Renal pelvis (tissue), 1 donor: ENCODE measurements at regions not wholly inside any gene's neighbourhood (a gene's known extent, or its start where the extent isn't known, plus 50 kb on each side); places are given as distances from the start of the nearest gene placed in this dataset.
"Not testable (repeated sequence)": the region's sequence is repeated elsewhere in the genome, so short reads cannot be mapped to it uniquely, and the experiment has no call there.

Experiments
- DNase-seq: peaks from one replicate; pipeline ENCODE4 v3.0.0-alpha.2; 2013

- not testable (repeated sequence) for DNase-seq
Observed at GRCh38 chrX:1016281-1016680, 196.2 kb downstream of the CRLF2 start.

GRCh38 chrX:1012678-1013300, 199.7 kb downstream of the CRLF2 start:
- DNase-seq = no peak

- no peak for DNase-seq
Observed at GRCh38 chrX:1011691-1012283, 200.7 kb downstream of the CRLF2 start.

- no peak for DNase-seq
Observed at GRCh38 chrX:1009771-1010170, 202.7 kb downstream of the CRLF2 start.

GRCh38 chrX:1006156-1006730, 206.2 kb downstream of the CRLF2 start:
- DNase-seq = no peak

GRCh38 chrX:1002611-1003010, 209.8 kb downstream of the CRLF2 start:
- DNase-seq = no peak

GRCh38 chrX:997631-998137, 214.8 kb downstream of the CRLF2 start:
- DNase-seq = no peak

- no peak for DNase-seq
Observed at GRCh38 chrX:994780-995179, 217.7 kb downstream of the CRLF2 start.

GRCh38 chrX:989959-990510, 222.4 kb downstream of the CRLF2 start:
- peak; percentile 95 for DNase-seq

GRCh38 chrX:988530-988929, 223.9 kb downstream of the CRLF2 start:
- not testable (repeated sequence) for DNase-seq

GRCh38 chrX:981791-982626, 230.4 kb downstream of the CRLF2 start:
- DNase-seq = no peak

- no peak for DNase-seq
Observed at GRCh38 chrX:980587-981235, 231.7 kb downstream of the CRLF2 start.

GRCh38 chrX:979127-979526, 233.3 kb downstream of the CRLF2 start:
- DNase-seq = not testable (repeated sequence)

- no peak for DNase-seq
Observed at GRCh38 chrX:973010-973632, 239.3 kb downstream of the CRLF2 start.

GRCh38 chrX:968148-968965, 244.1 kb downstream of the CRLF2 start:
- no peak for DNase-seq

GRCh38 chrX:966396-967070, 245.9 kb downstream of the CRLF2 start:
- DNase-seq = no peak

GRCh38 chrX:964831-965416, 247.5 kb downstream of the CRLF2 start:
- no peak for DNase-seq

- no peak for DNase-seq
Observed at GRCh38 chrX:960821-961220, 251.6 kb downstream of the CRLF2 start.

GRCh38 chrX:959595-959994, 252.9 kb downstream of the CRLF2 start:
- DNase-seq = no peak
